ENCODE measurements at regions not wholly inside any gene's neighbourhood (a gene's known extent, or its start where the extent isn't known, plus 50 kb on each side); places are given as distances from the start of the nearest gene placed in this dataset.

- no peak for TF ChIP-seq CTCF (IDR thresholded peaks at IDR 0.05; ENCODE audit: low read depth, low read length, missing input control)
- TF ChIP-seq JUND (IDR thresholded peaks at IDR 0.05), result no peak
- TF ChIP-seq HNF4A (conservative IDR thresholded peaks at IDR 0.05), result no peak
- no peak for TF ChIP-seq TAF1 (conservative IDR thresholded peaks at IDR 0.05)
- TF ChIP-seq REST (IDR thresholded peaks at IDR 0.05), result no peak
- TF ChIP-seq ZBTB33 (IDR thresholded peaks at IDR 0.05), result no peak
- TF ChIP-seq MAX (IDR thresholded peaks at IDR 0.05), result no peak
- TF ChIP-seq YY1 (IDR thresholded peaks at IDR 0.05), result no peak
- TF ChIP-seq EGR1 (IDR thresholded peaks at IDR 0.05; ENCODE audit: low read depth in 2 of 2), result no peak
- TF ChIP-seq ATF3 (IDR thresholded peaks at IDR 0.05), result no peak
- TF ChIP-seq RAD21 (IDR thresholded peaks at IDR 0.05), result no peak
- TF ChIP-seq RXRA (IDR thresholded peaks at IDR 0.05), result no peak
- no peak for TF ChIP-seq SP1 (IDR thresholded peaks at IDR 0.05)
- TF ChIP-seq FOXA1 (IDR thresholded peaks at IDR 0.05), result no peak
Observed at GRCh38 chr2:35873921-35874320, 481.7 kb upstream of the CRIM1 start.
